Neural progenitor cell (in vitro differentiated cells): ENCODE measurements at regions not wholly inside any gene's neighbourhood (a gene's known extent, or its start where the extent isn't known, plus 50 kb on each side); places are given as distances from the start of the nearest gene placed in this dataset.
"Not testable (repeated sequence)": the region's sequence is repeated elsewhere in the genome, so short reads cannot be mapped to it uniquely, and the experiment has no call there.

Experiments used
- CTCF ChIP-seq: fragments of 200-600 bp; sonication (generic); IDR thresholded peaks from 2 replicates; pipeline ENCODE4 v1.5.1; 2017; ENCODE audit warnings: antibody characterized with exemption, mild to moderate bottlenecking
- EZH2 ChIP-seq: fragments of 200-600 bp; sonication (generic); IDR thresholded peaks from 2 replicates; pipeline ENCODE4 v1.6.1; 2017; ENCODE audit warnings: antibody characterized with exemption, mild to moderate bottlenecking, moderate library complexity
- EZH2phosphoT487 ChIP-seq: fragments of 200-600 bp; sonication (generic); IDR thresholded peaks from 2 replicates; pipeline ENCODE4 v1.6.1; 2017; ENCODE audit warnings: antibody characterized with exemption

GRCh38 chr14:105604531-105605463 is 78.4 kb downstream of the TMEM121 start:
- not testable (repeated sequence) for TF ChIP-seq CTCF, EZH2phosphoT487, EZH2
